Lung (tissue), 11 donors: ENCODE measurements at regions not wholly inside any gene's neighbourhood (a gene's known extent, or its start where the extent isn't known, plus 50 kb on each side); places are given as distances from the start of the nearest gene placed in this dataset.
"Not testable (repeated sequence)": the region's sequence is repeated elsewhere in the genome, so short reads cannot be mapped to it uniquely, and the experiment has no call there.

Experiments used
- ATAC-seq: fragments of 200-7000 bp; cut with Tn5 transposase; one replicate; pipeline ENCODE4 v1.9.1; 2020; ENCODE audit warnings: moderate number of reproducible peaks; ENCODE audit not compliant: insufficient read depth, low FRiP score
- DNase-seq, 3 donors: peaks; one replicate each; pipeline ENCODE4 v3.0.0-alpha.2; 2013 to 2017
- H3K27ac ChIP-seq, 2 donors: one replicate each; pipeline ENCODE4 v1.5.1; 2013; ENCODE audit warnings: mild to moderate bottlenecking in 2 of 2, moderate library complexity in 2 of 2, control low read depth in 1 of 2, inconsistent platforms in 1 of 2, low read depth in 1 of 2, low read length in 1 of 2
- H3K27me3 ChIP-seq, 3 donors: one replicate each; pipeline ENCODE4 v1.5.1; 2013; ENCODE audit warnings: low read length in 2 of 3; ENCODE audit not compliant: control insufficient read depth in 3 of 3, insufficient read depth in 3 of 3
- H3K36me3 ChIP-seq, 4 donors: one replicate each; pipeline ENCODE4 v1.5.1; 2013; ENCODE audit warnings: low read length in 4 of 4, mild to moderate bottlenecking in 1 of 4, moderate library complexity in 1 of 4; ENCODE audit not compliant: control insufficient read depth in 4 of 4, insufficient read depth in 4 of 4
- H3K4me1 ChIP-seq, 5 donors: one replicate each; pipeline ENCODE4 v1.5.1; 2013; ENCODE audit warnings: low read length in 5 of 5, mild to moderate bottlenecking in 2 of 5, moderate library complexity in 1 of 5; ENCODE audit not compliant: control insufficient read depth in 5 of 5, insufficient read depth in 5 of 5
- H3K4me3 ChIP-seq: one replicate; pipeline ENCODE4 v1.5.1; 2013; ENCODE audit warnings: mild to moderate bottlenecking, control low read depth, moderate library complexity
- H3K9ac ChIP-seq, 2 donors: one replicate each; pipeline ENCODE4 v1.5.1; 2013; ENCODE audit warnings: low read length in 2 of 2, control low read depth in 1 of 2; ENCODE audit not compliant: insufficient read depth in 1 of 2
- H3K9me3 ChIP-seq, 4 donors: one replicate each; pipeline ENCODE4 v1.5.1; 2013; ENCODE audit warnings: low read length in 3 of 4, mild to moderate bottlenecking in 1 of 4, moderate library complexity in 1 of 4; ENCODE audit not compliant: control insufficient read depth in 4 of 4, insufficient read depth in 3 of 4
- CTCF ChIP-seq: IDR thresholded peaks from 2 replicates; pipeline ENCODE4 v1.5.1; 2012; ENCODE audit warnings: mild to moderate bottlenecking; ENCODE audit errors: control extremely low read depth, extremely low read depth
- WGBS, 2 donors: extraction: QIAGEN DNeasy Blood & Tissue Kit; methylation state at CpG; one replicate each; pipeline ENCODE4 v1.1.7; 2013; 5-methylcytosine and 5-hydroxymethylcytosine counted together
- donor health status: control.
- donor health status: control.
- donor health status: Bipolar disorder and iron deficiency.
- donor health status: healthy.
- donor health status: DM: yes; HTN: yes; CAD: no.

- WGBS, 2 donors = 89 to 90% methylated on average over 6 of the region's 6 CpGs
- Histone ChIP-seq H3K4me3 (no peak overlapping the region), H3K27me3 (no peaks in the 10 kb centered on the region), H3K4me1 (peaks cover 0 to 4% (median 0%) of the 10 kb centered on the region in 5 donors), H3K9ac (no peak overlapping the region), H3K36me3 (no peaks in the 10 kb centered on the region), H3K9me3 (peaks cover 0 to 13% (median 3%) of the 10 kb centered on the region in 4 donors), H3K27ac (no peak overlapping the region)
- ATAC-seq (no peak), DNase-seq (no peak)
- TF ChIP-seq CTCF = no peak
These were observed 68.9 kb downstream of the CYP26B1 start for GRCh38 chr2:72078773-72079172.

DNA sequence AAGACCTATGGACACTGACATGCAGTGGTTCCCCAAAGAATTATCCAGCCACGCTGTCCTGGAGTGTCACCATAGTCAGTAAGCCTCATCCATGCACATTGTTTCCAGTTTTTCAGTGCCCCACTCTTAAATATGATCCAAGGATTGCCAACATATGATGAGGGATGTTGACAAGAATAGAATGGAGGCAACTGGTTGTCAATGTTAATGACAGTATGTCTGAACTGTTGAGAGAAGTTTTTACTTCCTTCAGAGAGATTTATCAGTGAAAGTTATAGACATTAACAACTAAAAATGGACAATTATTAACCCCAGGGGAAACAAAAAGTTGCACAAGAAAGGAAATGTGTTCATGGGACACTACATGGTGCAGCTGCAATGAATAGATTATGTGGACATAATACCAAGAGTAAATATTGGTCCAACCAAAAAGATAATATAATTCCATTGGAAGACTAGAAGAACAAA lies 69.9 kb downstream of the CYP26B1 start:
- Histone ChIP-seq H3K4me1 (peaks cover 0 to 4% (median 0%) of the 10 kb centered on the region in 5 donors), H3K27ac (no peak overlapping the region), H3K4me3 (no peak overlapping the region), H3K36me3 (no peaks in the 10 kb centered on the region), H3K9me3 (peaks cover 0 to 13% (median 3%) of the 10 kb centered on the region in 4 donors), H3K27me3 (no peaks in the 10 kb centered on the region), H3K9ac (no peak overlapping the region)
- WGBS, 2 donors = 82 to 84% methylated on average over 1 of the region's 1 CpG
- DNase-seq (no peak), ATAC-seq (no peak)
- no peak for TF ChIP-seq CTCF

- WGBS, 2 donors = 81 to 87% methylated on average over 7 to 8 of the region's 8 CpGs
These were observed 74.3 kb downstream of the CYP26B1 start for GRCh38 chr2:72073373-72073772.

GRCh38 chr2:72064197-72064596 lies 83.5 kb downstream of the CYP26B1 start:
- ATAC-seq, H3K9ac ChIP-seq, H3K36me3 ChIP-seq, H3K4me1 ChIP-seq, H3K27ac ChIP-seq, DNase-seq, H3K9me3 ChIP-seq, H3K27me3 ChIP-seq, H3K4me3 ChIP-seq: not testable (repeated sequence)
- 75 to 78% methylated on average over 12 to 14 of the region's 14 CpGs for WGBS, 2 donors

More at GRCh38 chr2:72073373-72073772, 74.3 kb downstream of the CYP26B1 start:
- not testable (repeated sequence) for H3K36me3 ChIP-seq, DNase-seq, H3K4me3 ChIP-seq, H3K9me3 ChIP-seq, H3K4me1 ChIP-seq, H3K27me3 ChIP-seq, H3K9ac ChIP-seq, ATAC-seq, H3K27ac ChIP-seq
